ENCODE measurements at regions not wholly inside any gene's neighbourhood (a gene's known extent, or its start where the extent isn't known, plus 50 kb on each side); places are given as distances from the start of the nearest gene placed in this dataset.

GRCh38 chr12:90410962-90411361 lies 544.0 kb downstream of the CCER1 start:
- H3K9me3 ChIP-seq (ENCODE audit: control insufficient read depth, insufficient read depth, low read length) = no peaks in the 10 kb centered on the region
- H3K4me2 ChIP-seq (ENCODE audit: low read length) = no peak overlapping the region
- H3K9me2 ChIP-seq (replicated peaks; ENCODE audit: control insufficient read depth, low read length) = no peaks in the 10 kb centered on the region
- H3K27ac ChIP-seq (ENCODE audit: low read depth, low read length) = no peak overlapping the region
- no peaks in the 10 kb centered on the region for H3K4me1 ChIP-seq (ENCODE audit: control insufficient read depth, low read length)
- no peak overlapping the region for H3K4me3 ChIP-seq (ENCODE audit: low read length)
- TF ChIP-seq CTCF (IDR thresholded peaks at IDR 0.05; ENCODE audit: low read depth, low read length, poor library complexity, severe bottlenecking) (no peak), EZH2phosphoT487 (IDR thresholded peaks at IDR 0.05; ENCODE audit: borderline replicate concordance, low read length) (no peak)
- no peaks in the 10 kb centered on the region for H3K36me3 ChIP-seq (ENCODE audit: control insufficient read depth, low read length)
- H3K27me3 ChIP-seq (ENCODE audit: control insufficient read depth, low read length) = no peaks in the 10 kb centered on the region
- H3K79me2 ChIP-seq (ENCODE audit: control insufficient read depth, low read length) = no peaks in the 10 kb centered on the region
- no peaks in the 10 kb centered on the region for H4K20me1 ChIP-seq (ENCODE audit: control insufficient read depth, insufficient read depth, low read depth, low read length)
- H3F3A ChIP-seq (ENCODE audit: control insufficient read depth, insufficient read depth) = no peaks in the 10 kb centered on the region

DNA sequence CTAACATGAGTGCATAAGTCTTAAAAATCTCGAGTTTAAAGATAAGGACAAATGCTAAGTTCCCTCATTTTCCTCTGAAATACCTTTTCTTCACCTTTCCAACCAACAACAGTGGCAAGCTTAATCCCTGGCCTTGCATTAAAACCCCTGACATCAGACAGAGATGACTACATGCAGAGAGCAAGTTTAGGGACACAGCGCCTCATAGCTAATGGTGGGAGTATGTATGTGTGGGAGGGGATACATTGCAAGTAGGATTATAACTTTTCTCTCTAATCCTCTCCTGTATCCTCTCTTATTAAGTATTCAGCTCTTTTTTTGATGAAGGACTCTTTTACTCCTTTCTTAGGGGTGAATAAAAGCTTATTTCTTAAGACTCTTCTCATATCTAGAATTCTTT lies 547.1 kb downstream of the CCER1 start:
- Histone ChIP-seq H3K36me3 (ENCODE audit: control insufficient read depth, low read length) (no peaks in the 10 kb centered on the region), H3K4me2 (ENCODE audit: low read length) (no peak overlapping the region), H3K9me3 (ENCODE audit: control insufficient read depth, insufficient read depth, low read length) (no peaks in the 10 kb centered on the region), H3K4me1 (ENCODE audit: control insufficient read depth, low read length) (no peaks in the 10 kb centered on the region), H3K79me2 (ENCODE audit: control insufficient read depth, low read length) (no peaks in the 10 kb centered on the region), H3K4me3 (ENCODE audit: low read length) (no peak overlapping the region), H3K27me3 (ENCODE audit: control insufficient read depth, low read length) (no peaks in the 10 kb centered on the region), H3F3A (ENCODE audit: control insufficient read depth, insufficient read depth) (no peaks in the 10 kb centered on the region), H3K27ac (ENCODE audit: low read depth, low read length) (no peak overlapping the region), H3K9me2 (replicated peaks; ENCODE audit: control insufficient read depth, low read length) (no peaks in the 10 kb centered on the region), H4K20me1 (ENCODE audit: control insufficient read depth, insufficient read depth, low read depth, low read length) (no peaks in the 10 kb centered on the region)
- TF ChIP-seq CTCF (IDR thresholded peaks at IDR 0.05; ENCODE audit: low read depth, low read length, poor library complexity, severe bottlenecking) (no peak), EZH2phosphoT487 (IDR thresholded peaks at IDR 0.05; ENCODE audit: borderline replicate concordance, low read length) (no peak)

- TF ChIP-seq EZH2phosphoT487 (IDR thresholded peaks at IDR 0.05; ENCODE audit: borderline replicate concordance, low read length) = no peak
- TF ChIP-seq CTCF (IDR thresholded peaks at IDR 0.05; ENCODE audit: low read depth, low read length, poor library complexity, severe bottlenecking) = no peak
- Histone ChIP-seq H3K27me3 (ENCODE audit: control insufficient read depth, low read length) (no peaks in the 10 kb centered on the region), H3K4me1 (ENCODE audit: control insufficient read depth, low read length) (no peaks in the 10 kb centered on the region), H3K9me3 (ENCODE audit: control insufficient read depth, insufficient read depth, low read length) (no peaks in the 10 kb centered on the region), H3K4me2 (ENCODE audit: low read length) (no peak overlapping the region), H3K4me3 (ENCODE audit: low read length) (no peak overlapping the region), H3K79me2 (ENCODE audit: control insufficient read depth, low read length) (no peaks in the 10 kb centered on the region), H3F3A (ENCODE audit: control insufficient read depth, insufficient read depth) (no peaks in the 10 kb centered on the region), H4K20me1 (ENCODE audit: control insufficient read depth, insufficient read depth, low read depth, low read length) (no peaks in the 10 kb centered on the region), H3K36me3 (ENCODE audit: control insufficient read depth, low read length) (no peaks in the 10 kb centered on the region), H3K9me2 (replicated peaks; ENCODE audit: control insufficient read depth, low read length) (no peaks in the 10 kb centered on the region), H3K27ac (ENCODE audit: low read depth, low read length) (no peak overlapping the region)
Observed at GRCh38 chr12:90404071-90404470, 550.9 kb downstream of the CCER1 start.

DNA sequence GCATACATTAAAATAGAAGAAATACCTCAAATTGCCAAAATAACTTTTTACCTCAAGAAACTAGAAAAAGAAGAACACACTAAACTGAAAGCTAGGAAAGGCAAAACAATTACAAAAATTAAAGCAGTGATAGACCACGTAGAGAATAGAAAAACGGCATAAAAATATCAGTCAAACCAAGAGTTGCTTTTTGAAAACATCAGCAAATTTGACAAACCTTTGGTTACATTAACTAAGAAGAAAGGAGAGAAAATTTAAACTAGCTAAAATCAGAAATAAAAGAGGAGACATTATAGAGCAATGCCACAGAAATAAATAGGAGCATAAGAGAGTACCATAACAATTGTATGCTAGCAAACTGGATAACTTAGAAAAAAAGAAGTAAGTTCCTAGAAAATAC lies 553.8 kb downstream of the CCER1 start:
- Histone ChIP-seq H3K4me2 (ENCODE audit: low read length) (no peak overlapping the region), H3F3A (ENCODE audit: control insufficient read depth, insufficient read depth) (no peaks in the 10 kb centered on the region), H3K4me3 (ENCODE audit: low read length) (no peak overlapping the region), H3K4me1 (ENCODE audit: control insufficient read depth, low read length) (no peaks in the 10 kb centered on the region), H4K20me1 (ENCODE audit: control insufficient read depth, insufficient read depth, low read depth, low read length) (no peaks in the 10 kb centered on the region), H3K79me2 (ENCODE audit: control insufficient read depth, low read length) (no peaks in the 10 kb centered on the region), H3K27me3 (ENCODE audit: control insufficient read depth, low read length) (no peaks in the 10 kb centered on the region), H3K9me2 (replicated peaks; ENCODE audit: control insufficient read depth, low read length) (no peaks in the 10 kb centered on the region), H3K36me3 (ENCODE audit: control insufficient read depth, low read length) (no peaks in the 10 kb centered on the region), H3K9me3 (ENCODE audit: control insufficient read depth, insufficient read depth, low read length) (no peaks in the 10 kb centered on the region), H3K27ac (ENCODE audit: low read depth, low read length) (no peak overlapping the region)
- TF ChIP-seq CTCF (IDR thresholded peaks at IDR 0.05; ENCODE audit: low read depth, low read length, poor library complexity, severe bottlenecking) = no peak
- TF ChIP-seq EZH2phosphoT487 (IDR thresholded peaks at IDR 0.05; ENCODE audit: borderline replicate concordance, low read length) = no peak
